GM12892 (cell line): ENCODE measurements at regions not wholly inside any gene's neighbourhood (a gene's known extent, or its start where the extent isn't known, plus 50 kb on each side); places are given as distances from the start of the nearest gene placed in this dataset.
"Not testable (repeated sequence)": the region's sequence is repeated elsewhere in the genome, so short reads cannot be mapped to it uniquely, and the experiment has no call there.

Experiments
- DNase-seq: peaks from one replicate; pipeline ENCODE4 v3.0.0; 2011; ENCODE audit not compliant: insufficient read length
- FAIRE-seq: peaks from 2 replicates; lab custom pipeline; 2011; peaks lifted over from hg19 to GRCh38; lab: Jason Lieb, UNC
- POLR2A ChIP-seq: IDR thresholded peaks from 2 replicates; pipeline ENCODE4 v1.6.1; 2011; ENCODE audit warnings: low read depth, low read length, control low read depth
- POLR2AphosphoS5 ChIP-seq: IDR thresholded peaks from 2 replicates; pipeline ENCODE4 v1.6.1; 2011; ENCODE audit warnings: low read depth, low read length, control low read depth
- TAF1 ChIP-seq: IDR thresholded peaks from 2 replicates; pipeline ENCODE4 v1.6.1; 2011; ENCODE audit warnings: low read depth, mild to moderate bottlenecking, control low read depth, low read length, borderline replicate concordance

DNA sequence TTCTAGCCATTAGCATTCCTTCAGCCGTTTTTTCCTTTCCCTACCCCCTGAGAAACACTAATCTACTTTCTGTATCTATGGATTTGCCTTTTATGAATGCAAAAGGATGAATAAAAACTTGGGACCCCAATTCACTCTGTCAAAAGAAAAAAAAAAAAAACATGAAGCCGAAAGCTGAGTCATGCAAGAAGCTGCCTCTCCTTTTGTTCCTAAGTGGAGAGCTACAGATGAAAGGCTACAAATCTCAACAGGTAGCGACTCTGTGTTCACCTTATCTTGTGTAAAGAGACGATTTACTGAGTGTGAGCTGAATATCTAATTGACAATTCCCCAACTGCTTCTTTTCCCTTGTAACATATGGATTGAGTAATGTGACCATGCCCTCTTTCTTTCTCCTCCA is 1072.8 kb downstream of the UQCRFS1 start:
- no peak for FAIRE-seq

DNA sequence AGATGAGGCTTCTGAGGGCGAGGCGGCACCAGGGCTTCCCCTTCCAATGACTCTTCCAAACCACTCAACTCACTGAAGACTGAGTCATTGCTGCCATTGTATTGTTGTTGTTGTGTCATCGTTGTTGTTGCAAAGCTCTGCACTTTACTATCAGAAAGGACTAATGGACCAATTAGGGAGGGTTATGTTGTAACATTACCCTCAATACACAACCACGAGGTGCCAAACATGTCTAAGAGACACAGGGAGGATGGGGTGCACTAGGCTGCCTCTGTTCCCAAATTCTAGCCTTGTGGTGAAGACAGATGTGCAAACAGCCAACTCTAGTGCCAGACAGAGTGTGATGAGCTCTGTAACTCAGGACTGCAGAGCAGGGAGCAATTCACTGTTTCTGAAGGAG is 1075.2 kb downstream of the UQCRFS1 start:
- no peak for TF ChIP-seq TAF1
- no peak for TF ChIP-seq POLR2AphosphoS5
- no peak for TF ChIP-seq POLR2A
- no peak for FAIRE-seq
- no peak for DNase-seq

More for the DNA sequence above, 1072.8 kb downstream of the UQCRFS1 start:
- DNase-seq: no peak
- TF ChIP-seq TAF1: no peak
- TF ChIP-seq POLR2A: no peak
- TF ChIP-seq POLR2AphosphoS5: no peak

DNA sequence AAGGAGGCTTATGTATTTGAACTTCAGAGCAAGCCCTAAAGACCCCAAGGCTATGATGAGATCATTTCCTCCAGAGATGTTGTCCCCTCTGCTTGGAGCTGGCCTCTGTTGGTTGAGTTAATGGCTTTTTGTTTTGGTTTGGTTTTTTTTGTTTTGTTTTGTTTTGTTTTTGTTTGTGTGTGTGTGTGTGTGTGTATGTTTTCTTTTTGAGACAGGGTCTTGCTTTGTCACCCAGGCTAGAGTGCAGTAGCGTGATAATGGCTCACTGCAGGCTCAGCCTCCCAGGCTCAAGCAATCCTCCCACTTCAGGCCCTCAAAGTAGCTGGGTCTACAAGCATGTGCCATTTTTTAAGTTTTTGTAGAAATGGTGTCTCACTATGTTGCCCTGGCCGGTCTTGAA is 1076.2 kb downstream of the UQCRFS1 start:
- TF ChIP-seq TAF1 (no peak), POLR2AphosphoS5 (no peak), POLR2A (no peak)
- no peak for DNase-seq
- no peak for FAIRE-seq

DNA sequence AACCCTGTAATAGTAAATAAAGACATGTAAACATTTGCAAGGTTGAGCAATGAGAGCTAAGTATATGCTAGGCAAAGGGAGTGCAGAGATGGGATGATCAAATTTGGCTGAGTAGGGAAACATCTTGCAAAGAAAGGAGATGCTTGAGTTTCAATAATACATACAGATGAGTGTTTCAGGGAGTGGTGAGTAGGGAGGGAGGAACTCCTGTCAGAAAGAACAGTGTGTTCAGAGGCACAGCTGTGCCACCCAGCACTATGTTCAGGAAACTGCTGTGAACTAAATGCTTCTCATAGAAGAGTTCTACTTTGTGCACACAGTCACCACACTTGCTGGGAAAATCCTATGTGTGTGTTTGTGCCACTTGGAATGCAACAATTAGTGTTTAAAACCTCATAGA is 1077.1 kb downstream of the UQCRFS1 start:
- no peak for DNase-seq
- TF ChIP-seq TAF1 (no peak), POLR2AphosphoS5 (no peak), POLR2A (no peak)
- no peak for FAIRE-seq

DNA sequence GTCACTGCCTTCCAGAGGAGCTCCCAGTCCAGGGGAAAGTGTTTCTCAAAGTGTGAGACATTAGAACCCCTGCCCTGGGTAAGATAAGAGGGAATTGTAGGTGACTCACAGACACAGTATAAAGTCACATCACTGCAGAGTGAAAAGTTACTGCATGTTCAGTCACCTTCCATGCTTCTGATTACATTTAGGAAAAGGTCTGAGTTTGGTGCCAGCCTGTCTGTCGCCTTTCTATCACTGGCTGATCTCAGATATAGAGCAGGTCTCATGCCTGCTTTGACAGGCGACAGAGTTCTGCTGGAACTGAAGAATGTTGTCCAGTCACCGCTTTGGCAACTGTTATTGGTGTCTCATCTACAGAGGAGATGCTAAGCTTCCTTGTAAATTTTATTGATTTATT is 1078.6 kb downstream of the UQCRFS1 start:
- no peak for FAIRE-seq
- DNase-seq: no peak
- TF ChIP-seq TAF1: no peak
- TF ChIP-seq POLR2AphosphoS5: no peak
- no peak for TF ChIP-seq POLR2A

DNA sequence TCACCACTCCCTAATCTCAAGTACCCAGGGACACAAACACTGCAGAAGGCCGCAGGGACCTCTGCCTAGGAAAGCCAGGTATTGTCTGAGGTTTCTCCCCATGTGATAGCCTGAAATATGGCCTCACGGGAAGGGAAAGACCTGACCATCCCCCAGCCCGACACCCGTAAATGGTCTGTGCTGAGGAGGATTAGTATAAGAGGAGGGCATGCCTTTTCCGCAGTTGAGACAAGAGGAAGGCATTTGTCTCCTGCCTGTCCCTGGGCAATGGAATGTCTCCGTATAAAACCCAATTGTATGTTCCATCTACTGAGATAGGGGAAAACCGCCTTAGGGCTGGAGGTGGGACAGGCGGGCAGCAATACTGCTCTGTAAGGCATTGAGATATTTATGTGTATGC is 1082.1 kb downstream of the UQCRFS1 start:
- FAIRE-seq, DNase-seq: not testable (repeated sequence)

GRCh38 chr19:28130066-28130511 is 1082.9 kb downstream of the UQCRFS1 start:
- no peak for DNase-seq
- TF ChIP-seq TAF1: no peak
- no peak for TF ChIP-seq POLR2A
- no peak for TF ChIP-seq POLR2AphosphoS5
- no peak for FAIRE-seq

GRCh38 chr19:28128341-28128740 is 1084.6 kb downstream of the UQCRFS1 start:
- DNase-seq (no peak), FAIRE-seq (no peak)
- TF ChIP-seq TAF1: no peak

DNA sequence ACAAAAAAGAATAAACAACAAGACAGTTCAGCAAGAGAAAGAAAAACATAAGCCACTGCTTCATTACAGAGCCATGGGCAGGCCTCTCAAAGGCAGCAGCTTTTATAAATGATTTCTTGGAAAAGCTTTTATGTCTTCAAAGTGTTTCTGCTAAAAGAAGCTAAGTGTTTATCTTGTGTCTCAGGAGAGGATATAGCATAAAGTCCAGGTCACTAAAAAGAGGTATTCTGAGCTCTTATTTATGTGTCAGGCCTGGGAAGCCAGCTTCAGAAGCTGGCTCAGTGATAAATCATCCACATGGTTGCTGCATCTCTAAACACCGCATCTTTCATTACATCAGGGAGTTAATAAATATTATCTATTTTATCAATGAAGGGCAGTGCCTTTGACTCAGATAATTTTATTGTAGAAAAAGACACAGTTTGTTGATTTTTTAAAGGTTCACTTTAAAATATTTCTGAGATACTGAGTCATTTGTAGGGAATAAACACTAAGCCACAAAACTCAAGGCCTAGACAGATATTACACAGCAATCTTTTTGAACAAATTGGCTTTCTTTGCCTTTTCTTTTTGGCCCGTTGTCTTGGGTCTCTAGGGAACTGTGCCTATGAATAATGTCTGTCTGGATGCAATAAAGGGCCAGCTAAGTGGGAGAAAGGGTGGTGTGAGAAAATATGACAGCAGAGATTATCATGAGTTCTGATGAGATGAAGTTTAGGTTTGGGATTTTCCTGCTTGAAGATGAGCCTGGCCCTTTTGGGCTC is 1086.6 kb downstream of the UQCRFS1 start:
- DNase-seq: no peak
- FAIRE-seq: no peak
- TF ChIP-seq TAF1: no peak
- TF ChIP-seq POLR2A: no peak

- DNase-seq (no peak), FAIRE-seq (no peak)
- TF ChIP-seq POLR2AphosphoS5 (no peak), TAF1 (no peak), POLR2A (no peak)
Observed at GRCh38 chr19:28122734-28123133, 1090.2 kb downstream of the UQCRFS1 start.

DNA sequence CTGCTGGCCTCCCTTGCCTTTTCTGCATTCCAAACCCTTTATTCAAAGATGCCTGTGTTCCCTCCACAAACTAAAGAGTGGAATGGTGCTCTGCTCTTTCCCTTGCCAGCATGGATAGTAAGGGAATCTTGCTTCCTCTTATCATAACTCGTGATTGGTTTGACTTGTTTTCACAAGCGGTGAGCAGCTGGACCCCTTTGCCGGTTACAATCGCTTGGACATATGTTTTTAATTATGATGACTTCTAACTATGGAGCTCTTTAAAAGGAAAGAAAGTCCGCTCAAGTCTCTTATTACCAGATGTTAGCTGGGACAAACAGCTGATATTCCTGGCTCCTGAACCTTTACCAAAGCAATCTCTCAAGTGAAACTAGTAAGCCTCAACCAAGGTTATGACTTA is 1094.7 kb downstream of the UQCRFS1 start:
- DNase-seq (no peak), FAIRE-seq (no peak)
- TF ChIP-seq POLR2AphosphoS5: no peak
- TF ChIP-seq POLR2A: no peak
- no peak for TF ChIP-seq TAF1

DNA sequence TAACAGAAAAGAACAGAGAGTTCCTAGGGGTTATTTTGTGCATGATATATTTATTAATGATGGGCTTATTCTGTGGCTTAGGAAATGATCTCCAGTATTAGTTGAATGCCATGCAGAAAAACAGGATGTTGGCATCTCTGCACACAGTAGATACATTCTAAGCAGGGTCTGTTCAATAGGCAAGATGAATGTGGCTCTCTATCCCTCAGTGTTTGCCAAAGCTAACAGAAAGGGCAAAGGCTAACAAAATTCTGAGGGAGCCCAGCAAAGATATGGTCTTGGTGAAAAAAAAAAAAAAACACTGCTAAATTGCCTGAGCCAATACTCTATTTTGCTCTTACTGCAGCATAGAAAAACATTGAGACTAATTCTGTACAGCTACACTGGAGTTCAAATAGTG is 1095.8 kb downstream of the UQCRFS1 start:
- DNase-seq (no peak), FAIRE-seq (no peak)
- TF ChIP-seq POLR2AphosphoS5: no peak
- no peak for TF ChIP-seq POLR2A
- TF ChIP-seq TAF1: no peak

GRCh38 chr19:28116379-28116778 is 1096.6 kb downstream of the UQCRFS1 start:
- DNase-seq, FAIRE-seq: not testable (repeated sequence)
